ENCODE measurements at regions not wholly inside any gene's neighbourhood (a gene's known extent, or its start where the extent isn't known, plus 50 kb on each side); places are given as distances from the start of the nearest gene placed in this dataset.

GRCh38 chr11:45560155-45560912 is 105.1 kb downstream of the CHST1 start:
- Histone ChIP-seq H3K36me3 (no peaks in the 10 kb centered on the region), H3K27ac (no peak overlapping the region), H3K4me3 (no peak overlapping the region), H3K9me3 (no peaks in the 10 kb centered on the region), H3K4me1 (no peaks in the 10 kb centered on the region), H3K9ac (no peak overlapping the region), H3K27me3 (no peaks in the 10 kb centered on the region), H3K4me2 (no peak overlapping the region), H4K20me1 (no peaks in the 10 kb centered on the region)
- no peak for TF ChIP-seq Cebpa-rat (IDR thresholded peaks at IDR 0.05)

GRCh38 chr11:45556851-45557707 is 108.3 kb downstream of the CHST1 start:
- Histone ChIP-seq H3K9ac (no peak overlapping the region), H3K4me3 (no peak overlapping the region), H4K20me1 (no peaks in the 10 kb centered on the region), H3K36me3 (no peaks in the 10 kb centered on the region), H3K9me3 (no peaks in the 10 kb centered on the region), H3K27me3 (no peaks in the 10 kb centered on the region), H3K27ac (no peak overlapping the region), H3K4me2 (no peak overlapping the region), H3K4me1 (0 out of 2 replicates have a peak, but pooled peaks cover under 1% of the 10 kb centered on the region)
- TF ChIP-seq Cebpa-rat (IDR thresholded peaks at IDR 0.05), result no peak

- no peaks in the 10 kb centered on the region for H3K27me3 ChIP-seq
- no peak for TF ChIP-seq Cebpa-rat (IDR thresholded peaks at IDR 0.05)
Measured at GRCh38 chr11:45554230-45554967, 111.0 kb downstream of the CHST1 start.

GRCh38 chr11:45553383-45553936 is 112.0 kb downstream of the CHST1 start:
- no peaks in the 10 kb centered on the region for H3K36me3 ChIP-seq
- H3K9me3 ChIP-seq, result no peaks in the 10 kb centered on the region
- no peak for TF ChIP-seq Cebpa-rat (IDR thresholded peaks at IDR 0.05)
- no peak overlapping the region for H3K4me2 ChIP-seq
- peaks cover 9% of the 10 kb centered on the region for H3K4me1 ChIP-seq
- H4K20me1 ChIP-seq, result no peaks in the 10 kb centered on the region
- H3K27ac ChIP-seq, result no peak overlapping the region
- no peaks in the 10 kb centered on the region for H3K27me3 ChIP-seq
- H3K4me3 ChIP-seq, result no peak overlapping the region
- H3K9ac ChIP-seq, result no peak overlapping the region

More at GRCh38 chr11:45554230-45554967, 111.0 kb downstream of the CHST1 start:
- H3K27ac ChIP-seq, result no peak overlapping the region
- no peak overlapping the region for H3K9ac ChIP-seq
- H3K36me3 ChIP-seq, result no peaks in the 10 kb centered on the region
- no peak overlapping the region for H3K4me2 ChIP-seq
- peaks cover 9% of the 10 kb centered on the region for H3K4me1 ChIP-seq
- H3K4me3 ChIP-seq, result no peak overlapping the region
- H4K20me1 ChIP-seq, result no peaks in the 10 kb centered on the region
- H3K9me3 ChIP-seq, result no peaks in the 10 kb centered on the region

GRCh38 chr11:45551191-45551713 is 114.2 kb downstream of the CHST1 start:
- no peak overlapping the region for H3K9ac ChIP-seq
- peaks cover 9% of the 10 kb centered on the region for H3K4me1 ChIP-seq
- no peak for TF ChIP-seq Cebpa-rat (IDR thresholded peaks at IDR 0.05)
- no peaks in the 10 kb centered on the region for H3K36me3 ChIP-seq
- H3K9me3 ChIP-seq, result no peaks in the 10 kb centered on the region
- H3K27me3 ChIP-seq, result no peaks in the 10 kb centered on the region
- peaks cover 2% of the 10 kb centered on the region; the same call in 1 of the 2 replicates for H4K20me1 ChIP-seq
- H3K27ac ChIP-seq, result no peak overlapping the region
- H3K4me3 ChIP-seq, result no peak overlapping the region
- peak overlapping the region; percentile 23 for H3K4me2 ChIP-seq

GRCh38 chr11:45549257-45549656 is 116.2 kb downstream of the CHST1 start:
- no peaks in the 10 kb centered on the region for H3K36me3 ChIP-seq
- no peaks in the 10 kb centered on the region for H3K9me3 ChIP-seq
- H3K4me3 ChIP-seq, result no peak overlapping the region
- peaks cover 9% of the 10 kb centered on the region for H3K4me1 ChIP-seq
- no peak overlapping the region for H3K27ac ChIP-seq
- peaks cover 7% of the 10 kb centered on the region; the same call in 1 of the 2 replicates for H4K20me1 ChIP-seq
- no peaks in the 10 kb centered on the region for H3K27me3 ChIP-seq
- no peak overlapping the region for H3K9ac ChIP-seq
- H3K4me2 ChIP-seq, result no peak overlapping the region
- TF ChIP-seq Cebpa-rat (IDR thresholded peaks at IDR 0.05), result no peak

- peaks cover 2% of the 10 kb centered on the region for H3K4me1 ChIP-seq
- peaks cover 7% of the 10 kb centered on the region; the same call in 1 of the 2 replicates for H4K20me1 ChIP-seq
- no peaks in the 10 kb centered on the region for H3K9me3 ChIP-seq
- H3K27me3 ChIP-seq, result no peaks in the 10 kb centered on the region
- H3K27ac ChIP-seq, result no peak overlapping the region
- no peak for TF ChIP-seq Cebpa-rat (IDR thresholded peaks at IDR 0.05)
- H3K9ac ChIP-seq, result no peak overlapping the region
- no peak overlapping the region for H3K4me2 ChIP-seq
- H3K4me3 ChIP-seq, result no peak overlapping the region
- H3K36me3 ChIP-seq, result no peaks in the 10 kb centered on the region
Measured at GRCh38 chr11:45546366-45546765, 119.1 kb downstream of the CHST1 start.

GRCh38 chr11:45544826-45545225 is 120.6 kb downstream of the CHST1 start:
- TF ChIP-seq Cebpa-rat (IDR thresholded peaks at IDR 0.05), result no peak
- Histone ChIP-seq H4K20me1 (peaks cover 7% of the 10 kb centered on the region; the same call in 1 of the 2 replicates), H3K4me1 (no peaks in the 10 kb centered on the region), H3K4me2 (no peak overlapping the region), H3K9me3 (no peaks in the 10 kb centered on the region), H3K4me3 (no peak overlapping the region), H3K36me3 (no peaks in the 10 kb centered on the region), H3K27me3 (no peaks in the 10 kb centered on the region), H3K9ac (no peak overlapping the region), H3K27ac (no peak overlapping the region)

- H3K4me2 ChIP-seq, result no peak overlapping the region
- no peak overlapping the region for H3K27ac ChIP-seq
- no peak for TF ChIP-seq Cebpa-rat (IDR thresholded peaks at IDR 0.05)
- peaks cover 7% of the 10 kb centered on the region; the same call in 1 of the 2 replicates for H4K20me1 ChIP-seq
- H3K4me1 ChIP-seq, result no peaks in the 10 kb centered on the region
- no peaks in the 10 kb centered on the region for H3K27me3 ChIP-seq
- no peaks in the 10 kb centered on the region for H3K36me3 ChIP-seq
- H3K4me3 ChIP-seq, result no peak overlapping the region
- no peaks in the 10 kb centered on the region for H3K9me3 ChIP-seq
- H3K9ac ChIP-seq, result no peak overlapping the region
Measured at GRCh38 chr11:45543808-45544422, 121.5 kb downstream of the CHST1 start.

All from BLaER1 (cell line).